GM12891 (cell line): ENCODE measurements at regions not wholly inside any gene's neighbourhood (a gene's known extent, or its start where the extent isn't known, plus 50 kb on each side); places are given as distances from the start of the nearest gene placed in this dataset.

Source experiments
- PAX5 ChIP-seq: IDR thresholded peaks from 2 replicates; pipeline ENCODE4 v1.6.1; 2011; ENCODE audit warnings: low read length, moderate library complexity, mild to moderate bottlenecking; ENCODE audit not compliant: insufficient read depth, severe bottlenecking
- POLR2A ChIP-seq: IDR thresholded peaks from 2 replicates; pipeline ENCODE4 v1.6.1; 2011; ENCODE audit warnings: low read depth, low read length, control low read depth
- POLR2AphosphoS5 ChIP-seq: IDR thresholded peaks from 2 replicates; pipeline ENCODE4 v1.6.1; 2011; ENCODE audit warnings: low read depth, low read length, control low read depth
- POU2F2 ChIP-seq: IDR thresholded peaks from 2 replicates; pipeline ENCODE4 v1.6.1; 2011; ENCODE audit warnings: low read depth, mild to moderate bottlenecking, control low read depth, low read length, moderate library complexity
- SPI1 ChIP-seq: IDR thresholded peaks from 2 replicates; pipeline ENCODE4 v1.6.1; 2011; ENCODE audit warnings: low read depth, low read length, control low read depth
- TAF1 ChIP-seq: IDR thresholded peaks from 2 replicates; pipeline ENCODE4 v1.6.1; 2011; ENCODE audit warnings: low read depth, low read length, control low read depth

DNA sequence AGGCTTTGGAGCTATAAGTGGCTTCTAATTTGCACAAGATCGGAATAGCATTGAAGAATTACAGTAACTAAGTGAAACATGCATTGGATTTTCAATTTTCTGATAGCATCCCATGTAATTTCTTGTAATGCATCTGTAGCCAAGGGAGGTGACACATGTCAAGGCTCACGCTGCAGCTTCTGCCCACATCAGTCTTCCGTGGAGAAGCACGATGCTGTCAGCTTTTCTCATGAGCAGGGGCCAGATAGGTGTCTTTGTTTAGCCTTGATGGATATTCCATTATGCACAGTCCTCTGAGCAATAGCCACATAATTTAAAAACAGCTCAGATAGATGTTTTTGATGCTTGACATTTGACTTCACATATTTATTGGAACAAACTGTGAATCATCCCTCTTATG is 1046.9 kb upstream of the EEF2KMT start:
- TF ChIP-seq POLR2AphosphoS5 (no peak), POLR2A (no peak), TAF1 (no peak), SPI1 (no peak), POU2F2 (no peak), PAX5 (no peak)
